ENCODE measurements at regions not wholly inside any gene's neighbourhood (a gene's known extent, or its start where the extent isn't known, plus 50 kb on each side); places are given as distances from the start of the nearest gene placed in this dataset.

DNA sequence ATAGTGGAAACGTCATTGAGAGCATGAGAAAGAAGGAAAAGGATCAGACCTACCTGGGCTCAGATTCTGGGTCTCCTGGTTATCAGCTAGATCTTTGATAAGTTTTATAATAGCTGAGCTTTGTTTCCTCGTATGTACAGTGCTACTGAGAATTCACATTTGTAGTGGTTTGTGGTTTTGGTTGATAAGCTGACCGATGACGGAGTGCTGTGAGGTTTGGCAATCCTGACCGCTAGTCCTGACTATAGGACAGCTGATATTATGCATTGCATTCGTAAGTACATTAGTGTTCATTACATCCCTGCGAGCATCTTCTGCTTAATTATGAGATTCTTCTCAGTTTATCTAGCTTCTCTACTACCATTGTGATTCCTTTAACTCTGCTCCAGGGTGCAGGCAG lies 190.7 kb upstream of the SLC27A6 start:
- no peak for DNase-seq (ENCODE audit: low read depth, low spot score)
- dilution Hi-C loops (cut with MboI; ENCODE audit: extremely low pct_ligation_motif_present, low sequenced_read_pairs), result no loop called here
- Histone ChIP-seq H3K4me1 (ENCODE audit: control insufficient read depth, extremely low read depth, insufficient read depth, low read length) (no peaks in the 10 kb centered on the region), H3K79me2 (ENCODE audit: control insufficient read depth, insufficient read depth, low read length) (no peaks in the 10 kb centered on the region), H3K9me3 (ENCODE audit: control insufficient read depth, low read depth, low read length) (no peaks in the 10 kb centered on the region), H4K20me1 (ENCODE audit: control insufficient read depth, extremely low read depth, insufficient read depth, low read length) (no peaks in the 10 kb centered on the region), H3K4me3 (ENCODE audit: control insufficient read depth in 2 of 3, extremely low read depth in 1 of 3, insufficient read depth in 2 of 3, low read depth in 1 of 3, low read length in 3 of 3) (no peak overlapping the region), H3K27ac (ENCODE audit: control insufficient read depth, insufficient read depth, low read length) (no peak overlapping the region), H3K4me2 (ENCODE audit: control insufficient read depth, extremely low read depth, insufficient read depth, low read depth, low read length) (no peak overlapping the region), H3K9me1 (ENCODE audit: control insufficient read depth, extremely low read depth, insufficient read depth, low read length) (no peaks in the 10 kb centered on the region), H3K27me3 (ENCODE audit: control insufficient read depth, extremely low read depth, insufficient read depth, low read length) (no peaks in the 10 kb centered on the region), H3K9ac (ENCODE audit: control insufficient read depth, extremely low read depth, insufficient read depth, low read length) (no peak overlapping the region), H3K36me3 (ENCODE audit: control insufficient read depth in 2 of 2, extremely low read depth in 1 of 2, insufficient read depth in 2 of 2, low read length in 2 of 2) (no peaks in the 10 kb centered on the region), H2AFZ (ENCODE audit: control insufficient read depth, low read length) (no peak overlapping the region)
- FAIRE-seq, result no peak
- TF ChIP-seq EZH2 (IDR thresholded peaks at IDR 0.05; ENCODE audit: low read length), result no peak
- TF ChIP-seq, protein P1, sequence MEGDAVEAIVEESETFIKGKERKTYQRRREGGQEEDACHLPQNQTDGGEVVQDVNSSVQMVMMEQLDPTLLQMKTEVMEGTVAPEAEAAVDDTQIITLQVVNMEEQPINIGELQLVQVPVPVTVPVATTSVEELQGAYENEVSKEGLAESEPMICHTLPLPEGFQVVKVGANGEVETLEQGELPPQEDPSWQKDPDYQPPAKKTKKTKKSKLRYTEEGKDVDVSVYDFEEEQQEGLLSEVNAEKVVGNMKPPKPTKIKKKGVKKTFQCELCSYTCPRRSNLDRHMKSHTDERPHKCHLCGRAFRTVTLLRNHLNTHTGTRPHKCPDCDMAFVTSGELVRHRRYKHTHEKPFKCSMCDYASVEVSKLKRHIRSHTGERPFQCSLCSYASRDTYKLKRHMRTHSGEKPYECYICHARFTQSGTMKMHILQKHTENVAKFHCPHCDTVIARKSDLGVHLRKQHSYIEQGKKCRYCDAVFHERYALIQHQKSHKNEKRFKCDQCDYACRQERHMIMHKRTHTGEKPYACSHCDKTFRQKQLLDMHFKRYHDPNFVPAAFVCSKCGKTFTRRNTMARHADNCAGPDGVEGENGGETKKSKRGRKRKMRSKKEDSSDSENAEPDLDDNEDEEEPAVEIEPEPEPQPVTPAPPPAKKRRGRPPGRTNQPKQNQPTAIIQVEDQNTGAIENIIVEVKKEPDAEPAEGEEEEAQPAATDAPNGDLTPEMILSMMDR (optimal IDR thresholded peaks at IDR 0.05 in 1 of 3, IDR thresholded peaks at IDR 0.05 in 1 of 3, conservative IDR thresholded peaks at IDR 0.05 in 1 of 3; ENCODE audit: extremely low read depth in 1 of 3, insufficient read depth in 2 of 3, low read length in 3 of 3), result no peak

DNA sequence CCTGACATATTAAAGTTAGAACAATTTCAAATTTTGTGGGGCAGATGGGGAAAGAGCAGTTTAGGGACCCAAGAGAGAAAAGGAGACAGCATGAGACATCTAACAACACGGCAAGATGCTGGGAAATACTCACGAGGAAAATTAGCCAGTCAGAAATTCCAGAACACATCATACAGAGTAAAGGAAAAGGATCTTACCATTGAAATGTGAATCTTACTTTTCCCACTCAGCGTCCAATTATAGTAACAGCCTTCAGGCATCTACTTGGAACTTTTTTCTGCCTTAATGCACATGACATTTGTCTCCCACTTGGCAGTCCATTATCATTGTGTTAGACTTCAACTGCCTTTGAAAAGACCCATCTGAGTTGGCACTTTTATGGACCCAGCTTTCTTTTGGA lies 189.7 kb upstream of the SLC27A6 start:
- FAIRE-seq, result no peak
- no peak overlapping the region for H3K27ac ChIP-seq (ENCODE audit: control insufficient read depth, insufficient read depth, low read length)

More for the DNA sequence above, 189.7 kb upstream of the SLC27A6 start:
- Histone ChIP-seq H2AFZ (ENCODE audit: control insufficient read depth, low read length) (no peak overlapping the region), H3K4me3 (ENCODE audit: control insufficient read depth in 2 of 3, extremely low read depth in 1 of 3, insufficient read depth in 2 of 3, low read depth in 1 of 3, low read length in 3 of 3) (no peak overlapping the region), H3K9ac (ENCODE audit: control insufficient read depth, extremely low read depth, insufficient read depth, low read length) (no peak overlapping the region), H3K36me3 (ENCODE audit: control insufficient read depth in 2 of 2, extremely low read depth in 1 of 2, insufficient read depth in 2 of 2, low read length in 2 of 2) (no peaks in the 10 kb centered on the region), H3K4me2 (ENCODE audit: control insufficient read depth, extremely low read depth, insufficient read depth, low read depth, low read length) (no peak overlapping the region), H3K79me2 (ENCODE audit: control insufficient read depth, insufficient read depth, low read length) (no peaks in the 10 kb centered on the region), H3K4me1 (ENCODE audit: control insufficient read depth, extremely low read depth, insufficient read depth, low read length) (no peaks in the 10 kb centered on the region), H3K27me3 (ENCODE audit: control insufficient read depth, extremely low read depth, insufficient read depth, low read length) (no peaks in the 10 kb centered on the region), H4K20me1 (ENCODE audit: control insufficient read depth, extremely low read depth, insufficient read depth, low read length) (no peaks in the 10 kb centered on the region), H3K9me3 (ENCODE audit: control insufficient read depth, low read depth, low read length) (no peaks in the 10 kb centered on the region), H3K9me1 (ENCODE audit: control insufficient read depth, extremely low read depth, insufficient read depth, low read length) (no peaks in the 10 kb centered on the region)
- no peak for DNase-seq (ENCODE audit: low read depth, low spot score)
- TF ChIP-seq, protein P1 (optimal IDR thresholded peaks at IDR 0.05 in 1 of 3, IDR thresholded peaks at IDR 0.05 in 1 of 3, conservative IDR thresholded peaks at IDR 0.05 in 1 of 3; ENCODE audit: extremely low read depth in 1 of 3, insufficient read depth in 2 of 3, low read length in 3 of 3), result no peak
- TF ChIP-seq EZH2 (IDR thresholded peaks at IDR 0.05; ENCODE audit: low read length), result no peak
- dilution Hi-C loops (cut with MboI; ENCODE audit: extremely low pct_ligation_motif_present, low sequenced_read_pairs), result no loop called here
